Body of pancreas (tissue), 4 donors: ENCODE measurements at regions not wholly inside any gene's neighbourhood (a gene's known extent, or its start where the extent isn't known, plus 50 kb on each side); places are given as distances from the start of the nearest gene placed in this dataset.

Experiments used
- ATAC-seq: fragments of 150-250 bp; one replicate; pipeline ENCODE4 v1.9.1; 2016
- DNase-seq, 4 donors: peaks; one replicate each; pipeline ENCODE4 v3.0.0-alpha.2; 2019
- H3K27ac ChIP-seq, 4 donors: fragments of 200-600 bp; sonication (generic); 1 replicate in 3 of 4; 2 replicates in 1 of 4; pipeline versions ENCODE4 v1.5.1 to v1.6.1; 2016 to 2019; ENCODE audit warnings: mild to moderate bottlenecking in 1 of 4, mixed read lengths in 1 of 4, moderate library complexity in 1 of 4
- H3K27me3 ChIP-seq, 2 donors: fragments of 200-600 bp; sonication (generic); one replicate each; pipeline ENCODE4 v1.6.0; 2016; ENCODE audit warnings: mild to moderate bottlenecking in 1 of 2
- H3K36me3 ChIP-seq, 2 donors: fragments of 200-600 bp; sonication (generic); replicated peaks in 1 of 2; 2 replicates each; pipeline ENCODE4 v1.5.1; 2016; ENCODE audit warnings: low read depth in 2 of 2; ENCODE audit not compliant: insufficient read depth in 1 of 2
- H3K4me1 ChIP-seq: fragments of 200-600 bp; sonication (generic); one replicate; pipeline ENCODE4 v1.6.0; 2016
- H3K4me3 ChIP-seq, 2 donors: fragments of 200-600 bp; sonication (generic); 1 replicate in 1 of 2; 2 replicates in 1 of 2; pipeline ENCODE4 v1.5.1; 2016 to 2019
- H3K9me3 ChIP-seq, 3 donors: fragments of 200-600 bp; sonication (generic); 1 replicate in 2 of 3; 2 replicates in 1 of 3; pipeline ENCODE4 v1.5.1; 2016
- POLR2A ChIP-seq, 3 donors: fragments of 450-650 bp; IDR thresholded peaks; one replicate each; pipeline ENCODE4 v1.6.1; 2016; ENCODE audit warnings: antibody characterized with exemption in 3 of 3, mild to moderate bottlenecking in 2 of 3
- WGBS, 2 donors: methylation state at CpG; one replicate each; pipeline ENCODE4 v1.1.5; 2017; 5-methylcytosine and 5-hydroxymethylcytosine counted together
- intact Hi-C: fragments of 100-400 bp; cut with DNase I; formaldehyde crosslinking; loops from one replicate; pipeline ENCODE4 v1.15.1; 2023
- TF ChIP-seq, protein P1 (sequence below), 7 experiments: fragments of 450-650 bp in 4 of 7; fragments of 200-600 bp in 3 of 7; sonication (generic) in 3 of 7; IDR thresholded peaks; one replicate each; pipeline ENCODE4 v1.5.1; 2016 to 2019; ENCODE audit warnings: antibody characterized with exemption in 7 of 7

DNA sequence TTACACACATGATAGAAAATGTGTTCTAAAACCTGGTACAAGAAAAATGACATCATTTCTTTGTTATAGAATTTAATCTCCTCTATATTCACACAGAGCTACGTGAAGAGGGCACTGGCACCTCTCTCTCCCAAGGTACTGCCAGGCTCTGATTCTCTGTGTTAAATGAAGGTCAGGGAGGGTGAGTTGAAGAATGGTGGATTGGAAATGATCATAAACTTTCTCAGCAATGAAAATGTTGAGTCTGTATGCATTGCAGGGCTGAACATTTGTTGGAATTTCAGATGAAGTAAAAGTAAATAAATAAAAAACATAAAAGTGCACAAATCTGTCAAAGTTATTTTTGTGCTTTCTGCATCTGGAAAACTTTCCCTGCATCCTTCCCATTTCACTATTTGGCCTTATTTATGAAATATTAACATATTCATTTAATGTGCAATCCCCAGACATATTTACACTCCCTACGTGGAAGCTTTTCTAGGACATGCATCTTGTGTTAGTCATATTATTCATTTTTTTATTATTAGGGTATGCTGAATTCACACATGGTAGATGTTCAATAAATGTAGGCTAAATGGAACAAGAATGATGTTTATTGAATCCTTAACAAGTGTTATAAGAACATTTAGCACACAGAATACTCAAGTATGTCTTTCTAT lies 810.3 kb upstream of the CDH8 start:
- Histone ChIP-seq H3K27ac (no peak overlapping the region), H3K4me3 (no peak overlapping the region), H3K9me3 (no peaks in the 10 kb centered on the region), H3K36me3 (no peaks in the 10 kb centered on the region), H3K4me1 (no peaks in the 10 kb centered on the region), H3K27me3 (no peaks in the 10 kb centered on the region)
- DNase-seq (no peak), ATAC-seq (no peak)
- intact Hi-C loops, result no loop called here
- TF ChIP-seq, protein P1, sequence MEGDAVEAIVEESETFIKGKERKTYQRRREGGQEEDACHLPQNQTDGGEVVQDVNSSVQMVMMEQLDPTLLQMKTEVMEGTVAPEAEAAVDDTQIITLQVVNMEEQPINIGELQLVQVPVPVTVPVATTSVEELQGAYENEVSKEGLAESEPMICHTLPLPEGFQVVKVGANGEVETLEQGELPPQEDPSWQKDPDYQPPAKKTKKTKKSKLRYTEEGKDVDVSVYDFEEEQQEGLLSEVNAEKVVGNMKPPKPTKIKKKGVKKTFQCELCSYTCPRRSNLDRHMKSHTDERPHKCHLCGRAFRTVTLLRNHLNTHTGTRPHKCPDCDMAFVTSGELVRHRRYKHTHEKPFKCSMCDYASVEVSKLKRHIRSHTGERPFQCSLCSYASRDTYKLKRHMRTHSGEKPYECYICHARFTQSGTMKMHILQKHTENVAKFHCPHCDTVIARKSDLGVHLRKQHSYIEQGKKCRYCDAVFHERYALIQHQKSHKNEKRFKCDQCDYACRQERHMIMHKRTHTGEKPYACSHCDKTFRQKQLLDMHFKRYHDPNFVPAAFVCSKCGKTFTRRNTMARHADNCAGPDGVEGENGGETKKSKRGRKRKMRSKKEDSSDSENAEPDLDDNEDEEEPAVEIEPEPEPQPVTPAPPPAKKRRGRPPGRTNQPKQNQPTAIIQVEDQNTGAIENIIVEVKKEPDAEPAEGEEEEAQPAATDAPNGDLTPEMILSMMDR (IDR thresholded peaks at IDR 0.05), result no peak
- no peak for TF ChIP-seq POLR2A (IDR thresholded peaks at IDR 0.05)
- WGBS, 2 donors, result 57 to 65% methylated on average over 2 of the region's 2 CpGs

DNA sequence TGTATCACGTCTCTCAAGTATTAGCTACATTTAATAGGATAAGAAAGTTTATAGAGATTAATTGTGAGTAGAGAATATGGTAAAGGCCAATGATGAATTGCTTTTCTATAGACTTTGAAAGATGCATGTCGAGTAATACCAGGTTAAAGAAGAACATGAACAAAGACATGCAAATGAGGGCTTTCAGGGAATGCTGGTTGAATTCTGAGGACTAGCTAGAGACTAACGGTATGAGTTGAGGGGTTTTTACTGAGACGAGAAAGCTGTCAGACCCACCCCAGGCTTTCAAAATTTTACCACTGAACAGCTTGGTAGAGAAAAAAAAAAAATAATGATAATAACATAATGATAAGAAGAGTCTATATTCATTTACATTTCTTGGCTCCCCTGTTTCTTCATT lies 796.0 kb upstream of the CDH8 start:
- ATAC-seq (no peak), DNase-seq (no peak)
- Histone ChIP-seq H3K9me3 (no peaks in the 10 kb centered on the region), H3K27me3 (no peaks in the 10 kb centered on the region), H3K4me1 (no peaks in the 10 kb centered on the region), H3K4me3 (no peak overlapping the region), H3K27ac (no peak overlapping the region), H3K36me3 (no peaks in the 10 kb centered on the region)
- TF ChIP-seq, protein P1 (IDR thresholded peaks at IDR 0.05), result no peak
- TF ChIP-seq POLR2A (IDR thresholded peaks at IDR 0.05), result no peak
- WGBS, 2 donors, result 34 to 41% methylated on average over 4 of the region's 4 CpGs
- intact Hi-C loops, result no loop called here

DNA sequence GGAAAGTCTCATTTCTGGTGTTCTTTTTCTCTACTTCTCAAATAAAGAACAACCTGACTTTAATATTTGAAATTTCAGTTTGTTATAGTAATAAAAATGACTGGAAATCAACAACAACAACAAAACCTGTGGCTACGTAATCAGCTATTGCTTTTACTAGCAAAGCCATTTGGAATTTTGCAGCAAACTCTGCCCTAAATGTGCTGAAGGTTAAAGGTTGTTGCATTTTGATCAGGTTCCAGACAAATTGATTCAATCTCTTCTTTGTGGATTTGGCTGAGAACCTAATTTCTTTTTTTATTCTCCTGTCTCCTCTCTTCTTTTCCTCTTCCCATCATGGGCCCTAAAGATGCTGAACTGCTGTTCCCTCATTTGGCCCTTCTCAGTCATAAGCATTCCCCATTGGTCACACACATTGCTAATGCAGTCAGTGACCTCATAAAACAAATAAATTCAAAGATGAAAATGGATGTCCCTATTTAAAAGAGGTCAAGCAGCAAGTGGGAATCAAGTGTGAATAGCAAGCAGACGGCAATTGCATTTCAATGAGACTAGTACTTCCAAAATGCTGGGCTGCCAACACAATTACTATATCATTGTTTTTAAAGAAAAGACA lies 795.1 kb upstream of the CDH8 start:
- H3K36me3 ChIP-seq, result no peaks in the 10 kb centered on the region
- H3K27me3 ChIP-seq, result no peaks in the 10 kb centered on the region
- H3K4me3 ChIP-seq, result no peak overlapping the region
- H3K9me3 ChIP-seq, result no peaks in the 10 kb centered on the region
- DNase-seq, result no peak
- intact Hi-C loops, result no loop called here
- TF ChIP-seq POLR2A (IDR thresholded peaks at IDR 0.05), result no peak
- TF ChIP-seq, protein P1 (IDR thresholded peaks at IDR 0.05), result no peak
- H3K27ac ChIP-seq, result no peak overlapping the region
- ATAC-seq, result no peak
- no peaks in the 10 kb centered on the region for H3K4me1 ChIP-seq
- 68 to 82% methylated on average over 2 of the region's 2 CpGs for WGBS, 2 donors

DNA sequence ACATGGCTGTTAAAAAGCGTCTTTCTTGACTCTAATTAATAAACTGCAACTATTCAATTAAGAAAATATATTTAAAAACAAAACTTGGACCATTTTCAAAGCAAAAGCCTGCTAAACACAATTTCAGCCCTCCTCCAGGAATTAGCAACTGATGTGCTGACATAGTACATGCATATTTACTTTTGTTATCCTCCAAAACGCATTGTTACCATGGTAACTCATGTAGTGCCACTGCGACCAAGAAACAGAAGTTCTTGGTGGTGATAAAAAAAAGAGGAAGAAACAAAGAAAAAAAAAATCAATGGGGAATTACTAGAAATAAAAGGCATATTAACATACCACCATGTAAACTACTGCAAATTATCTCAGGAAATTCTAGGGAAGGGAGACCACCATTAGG lies 793.4 kb upstream of the CDH8 start:
- no peaks in the 10 kb centered on the region for H3K9me3 ChIP-seq
- H3K4me3 ChIP-seq, result no peak overlapping the region
- WGBS, 2 donors, result 21 to 23% methylated on average over 3 of the region's 3 CpGs
- no peaks in the 10 kb centered on the region for H3K36me3 ChIP-seq
- H3K4me1 ChIP-seq, result no peaks in the 10 kb centered on the region
- DNase-seq (no peak), ATAC-seq (no peak)
- intact Hi-C loops, result no loop called here
- no peak overlapping the region for H3K27ac ChIP-seq
- no peaks in the 10 kb centered on the region for H3K27me3 ChIP-seq
- TF ChIP-seq, protein P1 (IDR thresholded peaks at IDR 0.05), result no peak
- TF ChIP-seq POLR2A (IDR thresholded peaks at IDR 0.05), result no peak

DNA sequence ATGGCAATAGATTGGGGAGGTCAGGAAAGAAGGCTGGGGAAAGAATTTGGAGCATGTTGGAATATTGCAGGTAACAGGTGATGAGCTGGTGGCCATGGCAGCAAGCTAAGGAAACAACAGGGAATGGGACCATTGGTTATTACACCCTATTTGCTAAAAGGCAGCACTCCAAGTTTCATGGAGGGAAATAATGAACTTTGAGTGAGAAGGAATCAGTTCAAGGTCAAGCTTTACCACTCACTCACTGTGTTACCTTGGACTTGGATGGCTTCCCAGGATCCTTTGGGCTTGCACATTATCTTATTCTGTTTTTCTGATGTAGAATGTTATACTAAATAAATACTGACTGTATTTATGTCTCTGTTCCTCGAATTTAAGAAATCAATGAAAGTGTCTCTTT lies 792.8 kb upstream of the CDH8 start:
- Histone ChIP-seq H3K27ac (no peak overlapping the region), H3K27me3 (no peaks in the 10 kb centered on the region), H3K4me1 (no peaks in the 10 kb centered on the region), H3K36me3 (no peaks in the 10 kb centered on the region), H3K9me3 (no peaks in the 10 kb centered on the region), H3K4me3 (no peak overlapping the region)
- TF ChIP-seq POLR2A (IDR thresholded peaks at IDR 0.05), result no peak
- TF ChIP-seq, protein P1 (IDR thresholded peaks at IDR 0.05), result no peak
- intact Hi-C loops, result no loop called here
- DNase-seq (no peak), ATAC-seq (no peak)
- WGBS, 2 donors, result 19 to 33% methylated on average over 1 of the region's 1 CpG
